Hepatocyte (in vitro differentiated cells): ENCODE measurements at regions not wholly inside any gene's neighbourhood (a gene's known extent, or its start where the extent isn't known, plus 50 kb on each side); places are given as distances from the start of the nearest gene placed in this dataset.

ENCODE experiments used
- DNase-seq: peaks from one replicate; pipeline ENCODE4 v3.0.0-alpha.2; 2016; ENCODE audit warnings: low spot score
- H2AFZ ChIP-seq: fragments of 200-600 bp; sonication (generic); 2 replicates; pipeline ENCODE4 v1.6.0; 2016; ENCODE audit warnings: antibody characterized with exemption, mild to moderate bottlenecking
- H3K27ac ChIP-seq: fragments of 200-600 bp; sonication (generic); 2 replicates; pipeline ENCODE4 v1.5.1; 2016; ENCODE audit warnings: mild to moderate bottlenecking
- H3K27me3 ChIP-seq: fragments of 200-600 bp; sonication (generic); 2 replicates; pipeline ENCODE4 v1.6.1; 2016
- H3K36me3 ChIP-seq: fragments of 200-600 bp; sonication (generic); replicated peaks from 2 replicates; pipeline ENCODE4 v1.5.1; 2016; ENCODE audit warnings: low read depth; ENCODE audit not compliant: insufficient read depth
- H3K4me1 ChIP-seq: fragments of 200-600 bp; sonication (generic); 2 replicates; pipeline ENCODE4 v1.5.1; 2016; ENCODE audit warnings: mild to moderate bottlenecking, moderate library complexity; ENCODE audit not compliant: insufficient read depth
- H3K4me2 ChIP-seq: fragments of 200-600 bp; sonication (generic); 2 replicates; pipeline ENCODE4 v1.6.0; 2016
- H3K4me3 ChIP-seq: fragments of 200-600 bp; sonication (generic); 2 replicates; pipeline ENCODE4 v1.5.1; 2016; ENCODE audit warnings: mild to moderate bottlenecking
- H3K79me2 ChIP-seq: fragments of 200-600 bp; sonication (generic); 2 replicates; pipeline ENCODE4 v1.6.0; 2017; ENCODE audit warnings: mild to moderate bottlenecking
- H3K9me2 ChIP-seq: fragments of 200-600 bp; sonication (generic); replicated peaks from 2 replicates; pipeline ENCODE4 v1.6.0; 2017; ENCODE audit warnings: mild to moderate bottlenecking; ENCODE audit not compliant: insufficient read depth
- H3K9me3 ChIP-seq: fragments of 200-600 bp; sonication (generic); 2 replicates; pipeline ENCODE4 v1.5.1; 2016; ENCODE audit warnings: low read depth, mild to moderate bottlenecking
- H4K20me1 ChIP-seq: fragments of 200-600 bp; sonication (generic); 2 replicates; pipeline ENCODE4 v1.6.0; 2016; ENCODE audit warnings: mild to moderate bottlenecking; ENCODE audit not compliant: insufficient read depth, poor library complexity, severe bottlenecking
- CTCF ChIP-seq: fragments of 200-600 bp; sonication (generic); IDR thresholded peaks from 2 replicates; pipeline ENCODE4 v1.5.1; 2016; ENCODE audit warnings: antibody characterized with exemption, mild to moderate bottlenecking; ENCODE audit not compliant: poor library complexity
- EZH2 ChIP-seq: fragments of 200-600 bp; sonication (generic); IDR thresholded peaks from 2 replicates; pipeline ENCODE4 v1.6.1; 2016; ENCODE audit warnings: antibody characterized with exemption, mild to moderate bottlenecking, borderline replicate concordance
- EZH2phosphoT487 ChIP-seq: fragments of 200-600 bp; sonication (generic); IDR thresholded peaks from one replicate; pipeline ENCODE4 v1.6.1; 2018; ENCODE audit warnings: antibody characterized with exemption, mild to moderate bottlenecking, low read depth, moderate library complexity; ENCODE audit not compliant: unreplicated experiment, severe bottlenecking
- WGBS: methylation state at CpG from one replicate; pipeline ENCODE4 v1.1.6; 2016; ENCODE audit warnings: low lambda C conversion rate; ENCODE audit errors: missing lambda C conversion rate; 5-methylcytosine and 5-hydroxymethylcytosine counted together

- Histone ChIP-seq H3K9me3 (no peaks in the 10 kb centered on the region), H3K4me1 (no peaks in the 10 kb centered on the region), H3K27me3 (no peaks in the 10 kb centered on the region), H3K4me2 (no peak overlapping the region), H2AFZ (no peak overlapping the region), H3K9me2 (no peaks in the 10 kb centered on the region), H3K4me3 (no peak overlapping the region), H3K79me2 (no peaks in the 10 kb centered on the region), H3K27ac (no peak overlapping the region), H3K36me3 (no peaks in the 10 kb centered on the region), H4K20me1 (no peaks in the 10 kb centered on the region)
- DNase-seq: no peak
- no peak for TF ChIP-seq CTCF
- TF ChIP-seq EZH2: no peak
- no peak for TF ChIP-seq EZH2phosphoT487
- 94% methylated on average over 6 of the region's 6 CpGs for WGBS
These were observed 109.2 kb upstream of the DRD2 start for GRCh38 chr11:113584371-113584770.

GRCh38 chr11:113581713-113582112, 106.5 kb upstream of the DRD2 start:
- TF ChIP-seq CTCF (no peak), EZH2phosphoT487 (no peak), EZH2 (no peak)
- H3K4me1 ChIP-seq: no peaks in the 10 kb centered on the region
- no peaks in the 10 kb centered on the region for H3K9me3 ChIP-seq
- no peak for DNase-seq
- no peaks in the 10 kb centered on the region for H4K20me1 ChIP-seq
- no peaks in the 10 kb centered on the region for H3K9me2 ChIP-seq
- H3K27me3 ChIP-seq: no peaks in the 10 kb centered on the region
- 80% methylated on average over 3 of the region's 3 CpGs for WGBS
- H3K36me3 ChIP-seq: no peaks in the 10 kb centered on the region
- H3K79me2 ChIP-seq: no peaks in the 10 kb centered on the region
- no peak overlapping the region for H3K4me3 ChIP-seq
- H3K27ac ChIP-seq: no peak overlapping the region
- no peak overlapping the region for H2AFZ ChIP-seq
- H3K4me2 ChIP-seq: no peak overlapping the region

- Histone ChIP-seq H4K20me1 (no peaks in the 10 kb centered on the region), H3K4me2 (no peak overlapping the region), H3K9me3 (no peaks in the 10 kb centered on the region), H3K9me2 (no peaks in the 10 kb centered on the region), H3K4me3 (no peak overlapping the region), H3K4me1 (no peaks in the 10 kb centered on the region), H2AFZ (no peak overlapping the region), H3K27me3 (no peaks in the 10 kb centered on the region), H3K36me3 (no peaks in the 10 kb centered on the region), H3K79me2 (no peaks in the 10 kb centered on the region), H3K27ac (no peak overlapping the region)
- WGBS: 74% methylated on average over 11 of the region's 11 CpGs
- no peak for DNase-seq
- TF ChIP-seq CTCF (no peak), EZH2phosphoT487 (no peak), EZH2 (no peak)
These were observed 104.2 kb upstream of the DRD2 start for GRCh38 chr11:113579292-113579940.
